HG03097 (cell line): ENCODE measurements at regions not wholly inside any gene's neighbourhood (a gene's known extent, or its start where the extent isn't known, plus 50 kb on each side); places are given as distances from the start of the nearest gene placed in this dataset.
"Not testable (repeated sequence)": the region's sequence is repeated elsewhere in the genome, so short reads cannot be mapped to it uniquely, and the experiment has no call there.

Source experiments
- ATAC-seq: cut with Tn5 transposase; IDR thresholded peaks from one replicate; pipeline ENCODE4 v1.9.1; 2021; ENCODE audit not compliant: unreplicated experiment, low FRiP score

- ATAC-seq, result no peak
Measured at GRCh38 chr6:135604035-135604860, 106.7 kb upstream of the AHI1 start.

GRCh38 chr6:135605278-135605790, 107.8 kb upstream of the AHI1 start:
- no peak for ATAC-seq

- ATAC-seq, result no peak
Measured at GRCh38 chr6:135606392-135606791, 108.9 kb upstream of the AHI1 start.

- ATAC-seq, result no peak
Measured at GRCh38 chr6:135608031-135608430, 110.5 kb upstream of the AHI1 start.

GRCh38 chr6:135610192-135610591, 112.7 kb upstream of the AHI1 start:
- ATAC-seq, result not testable (repeated sequence)

GRCh38 chr6:135616655-135617054, 119.1 kb upstream of the AHI1 start:
- ATAC-seq, result no peak

- no peak for ATAC-seq
Measured at GRCh38 chr6:135617222-135617621, 119.7 kb upstream of the AHI1 start.

GRCh38 chr6:135622081-135622480, 124.5 kb upstream of the AHI1 start:
- no peak for ATAC-seq

- ATAC-seq, result no peak
Measured at GRCh38 chr6:135623979-135624378, 126.4 kb upstream of the AHI1 start.

GRCh38 chr6:135624402-135625295, 127.1 kb upstream of the AHI1 start:
- ATAC-seq, result no peak

GRCh38 chr6:135626001-135626400, 128.5 kb upstream of the AHI1 start:
- not testable (repeated sequence) for ATAC-seq

- ATAC-seq, result peak; percentile 96
Measured at GRCh38 chr6:135627092-135627715, 129.7 kb upstream of the AHI1 start.

GRCh38 chr6:135630789-135631376, 133.3 kb upstream of the AHI1 start:
- ATAC-seq, result no peak

GRCh38 chr6:135631821-135632220, 134.3 kb upstream of the AHI1 start:
- ATAC-seq, result no peak

- no peak for ATAC-seq
Measured at GRCh38 chr6:135633573-135633972, 136.0 kb upstream of the AHI1 start.

GRCh38 chr6:135637701-135638100, 140.2 kb upstream of the AHI1 start:
- no peak for ATAC-seq

- ATAC-seq, result no peak
Measured at GRCh38 chr6:135638108-135638507, 140.6 kb upstream of the AHI1 start.

- no peak for ATAC-seq
Measured at GRCh38 chr6:135640048-135640447, 142.5 kb upstream of the AHI1 start.

GRCh38 chr6:135640449-135641111, 143.0 kb upstream of the AHI1 start:
- ATAC-seq, result no peak

- ATAC-seq, result no peak
Measured at GRCh38 chr6:135642912-135643311, 145.4 kb upstream of the AHI1 start.
